K562 (cell line): ENCODE measurements at regions not wholly inside any gene's neighbourhood (a gene's known extent, or its start where the extent isn't known, plus 50 kb on each side); places are given as distances from the start of the nearest gene placed in this dataset.

Experiments
- ATAC-seq: fragments of 200-7000 bp; cut with Tn5 transposase; 3 replicates; pipeline ENCODE4 v1.9.1; 2020; ENCODE audit warnings: moderate library complexity
- BruUV-seq: library from RNA; stranded (reverse); fragments of 400-500 nt; replicated peaks from 2 replicates; lab custom pipeline; 2021; lab: Mats Ljungman, UMichigan
- CTCF ChIA-PET: fragments of 300-600 bp; formaldehyde crosslinking; extraction: SDS; loops from one replicate; lab custom pipeline; 2021; ENCODE audit warnings: low intra/inter-chr PET ratio; lab: Yijun Ruan, JAX
- POLR2A ChIA-PET: fragments of 300-600, 350-650 bp; sonication (Branson Sonifier 250); formaldehyde crosslinking; extraction: SDS; loops from one replicate; lab custom pipeline; 2021; ENCODE audit warnings: antibody characterized with exemption, inconsistent platforms; lab: Yijun Ruan, JAX
- DNase-seq, 4 experiments: peaks; one replicate each; pipeline versions ENCODE4 v3.0.0 to v3.0.0-alpha.2; 2011 to 2018; ENCODE audit warnings: low spot score in 3 of 4, mixed read lengths in 3 of 4; ENCODE audit errors: extremely low read depth in 1 of 4
- FAIRE-seq: peaks from 2 replicates; lab custom pipeline; 2011; peaks lifted over from hg19 to GRCh38; lab: Jason Lieb, UNC
- H2AFZ ChIP-seq: 2 replicates; pipeline ENCODE4 v1.6.0; 2011; ENCODE audit warnings: low read depth, low read length, control low read depth, inconsistent platforms
- H3K27ac ChIP-seq: fragments of 200-600 bp; 3 replicates; pipeline ENCODE4 v1.8.0; 2011; ENCODE audit warnings: low read depth, mild to moderate bottlenecking, control low read depth, inconsistent platforms, low read length, moderate library complexity, mixed read lengths; ENCODE audit errors: extremely low read depth
- H3K27me3 ChIP-seq, 2 experiments: fragments of 300-600 bp in 1 of 2; 2 replicates in 1 of 2; 3 replicates in 1 of 2; pipeline versions ENCODE4 v1.6.0 to v1.8.0; 2011; ENCODE audit warnings: inconsistent platforms in 2 of 2, low read length in 2 of 2, mild to moderate bottlenecking in 1 of 2, mixed read lengths in 1 of 2, moderate library complexity in 1 of 2; ENCODE audit not compliant: control insufficient read depth in 2 of 2, insufficient read depth in 2 of 2
- H3K36me3 ChIP-seq: fragments of 300-600 bp; 3 replicates; pipeline ENCODE4 v1.8.0; 2011; ENCODE audit warnings: mild to moderate bottlenecking, low read length, inconsistent platforms; ENCODE audit not compliant: control insufficient read depth, insufficient read depth
- H3K4me1 ChIP-seq, 2 experiments: fragments of 200-600 bp in 1 of 2; replicated peaks in 1 of 2; 2 replicates in 1 of 2; 3 replicates in 1 of 2; pipeline versions ENCODE4 v1.5.1 to v1.8.0; 2011; ENCODE audit warnings: inconsistent platforms in 2 of 2, low read length in 2 of 2, mild to moderate bottlenecking in 1 of 2, mixed read lengths in 1 of 2, moderate library complexity in 1 of 2; ENCODE audit not compliant: control insufficient read depth in 2 of 2, insufficient read depth in 2 of 2
- H3K4me2 ChIP-seq: 2 replicates; pipeline ENCODE4 v1.6.1; 2011; ENCODE audit warnings: low read length, control low read depth, inconsistent platforms, mixed read lengths; ENCODE audit not compliant: insufficient read depth
- H3K4me3 ChIP-seq: fragments of 200-600 bp; sonication (generic), shearing (Covaris generic); 2 replicates; pipeline ENCODE4 v1.5.1; 2016; ENCODE audit warnings: control low read depth, inconsistent platforms
- H3K79me2 ChIP-seq: fragments of 200-600 bp; 3 replicates; pipeline ENCODE4 v1.8.0; 2011; ENCODE audit warnings: low read length, inconsistent platforms; ENCODE audit not compliant: control insufficient read depth, insufficient read depth
- H3K9ac ChIP-seq, 2 experiments: 2 replicates each; pipeline versions ENCODE4 v1.6.0 to v1.6.1; 2011; ENCODE audit warnings: low read depth in 2 of 2, low read length in 2 of 2, control low read depth in 1 of 2, inconsistent platforms in 1 of 2, mild to moderate bottlenecking in 1 of 2, mixed read lengths in 1 of 2; ENCODE audit not compliant: insufficient read depth in 1 of 2
- H3K9me1 ChIP-seq: one replicate; pipeline ENCODE4 v1.6.0; 2011; ENCODE audit warnings: inconsistent platforms, mild to moderate bottlenecking, low read length, moderate library complexity; ENCODE audit not compliant: control insufficient read depth, insufficient read depth
- H3K9me3 ChIP-seq: replicated peaks from 2 replicates; pipeline ENCODE4 v1.5.1; 2011; ENCODE audit warnings: low read depth, low read length, inconsistent platforms; ENCODE audit not compliant: control insufficient read depth, insufficient read depth
- H4K20me1 ChIP-seq: replicated peaks from 2 replicates; pipeline ENCODE4 v1.6.1; 2011; ENCODE audit warnings: low read length, inconsistent platforms, mixed read lengths; ENCODE audit not compliant: control insufficient read depth, insufficient read depth
- BDP1 ChIP-seq: IDR thresholded peaks from 3 replicates; pipeline ENCODE4 v1.6.1; 2011; ENCODE audit not compliant: insufficient read length, insufficient read depth
- COPS2 ChIP-seq: fragments of 450-650 bp; conservative IDR thresholded peaks from 2 replicates; pipeline ENCODE4 v1.6.1; 2016; ENCODE audit warnings: mild to moderate bottlenecking, moderate library complexity
- DPF2 ChIP-seq: fragments of 450-650 bp; IDR thresholded peaks from 2 replicates; pipeline ENCODE4 v1.6.1; 2016
- HSF4 ChIP-seq: fragments of 250-450 bp; sonication (Bioruptor Pico); IDR thresholded peaks from 2 replicates; pipeline ENCODE4 v2.1.2; 2022; ENCODE audit warnings: mild to moderate bottlenecking, moderate library complexity, borderline replicate concordance
- MEF2A ChIP-seq: IDR thresholded peaks from 2 replicates; pipeline ENCODE4 v1.6.1; 2011; ENCODE audit warnings: low read depth, mild to moderate bottlenecking, low read length, moderate library complexity; ENCODE audit not compliant: control insufficient read depth
- NFIX ChIP-seq: fragments of 250-450 bp; sonication (Bioruptor Pico); IDR thresholded peaks from 2 replicates; pipeline ENCODE4 v1.4.0; 2020; ENCODE audit warnings: low read depth, mild to moderate bottlenecking, moderate library complexity
- NR2C1 ChIP-seq, 2 experiments: fragments of 450-650 bp; IDR thresholded peaks; 2 replicates each; pipeline ENCODE4 v1.6.1; 2017; ENCODE audit warnings: mild to moderate bottlenecking in 2 of 2, antibody characterized with exemption in 1 of 2, inconsistent platforms in 1 of 2, missing compliant biosample characterization in 1 of 2, missing genetic modification characterization in 1 of 2
- PML ChIP-seq: IDR thresholded peaks from 2 replicates; pipeline ENCODE4 v1.6.1; 2012; ENCODE audit warnings: low read length, inconsistent platforms
- POLR2AphosphoS2 ChIP-seq: IDR thresholded peaks from 2 replicates; pipeline ENCODE4 v1.6.1; 2012; ENCODE audit warnings: low read length, improper control_type of control experiment
- PURB ChIP-seq: sonication (generic); formaldehyde crosslinking; IDR thresholded peaks from 2 replicates; pipeline ENCODE4 v1.9.0; 2021; ENCODE audit warnings: low read depth, mild to moderate bottlenecking, missing genetic modification reagents
- RB1 ChIP-seq: fragments of 450-650 bp; IDR thresholded peaks from 2 replicates; pipeline ENCODE4 v1.6.1; 2017; ENCODE audit warnings: low read depth, mild to moderate bottlenecking
- SP1 ChIP-seq: sonication (generic); formaldehyde crosslinking; IDR thresholded peaks from 2 replicates; pipeline ENCODE4 v1.8.1; 2022; ENCODE audit warnings: mild to moderate bottlenecking, missing genetic modification reagents
- ZNF444 ChIP-seq: fragments of 250-450 bp; sonication (Bioruptor Pico); IDR thresholded peaks from 2 replicates; pipeline ENCODE4 v1.4.0; 2020; ENCODE audit warnings: mild to moderate bottlenecking, moderate library complexity
- ZNF830 ChIP-seq: fragments of 250-450 bp; sonication (Bioruptor Pico); IDR thresholded peaks from 2 replicates; pipeline ENCODE4 v1.5.0; 2021; ENCODE audit warnings: mild to moderate bottlenecking
- WGBS: fragments of 100-300 bp; shearing (Covaris generic); methylation state at CpG from one replicate; pipeline ENCODE4 v1.1.6; 2016; ENCODE audit warnings: low coverage, mixed read lengths; ENCODE audit not compliant: insufficient coverage; ENCODE audit errors: missing lambda C conversion rate; 5-methylcytosine and 5-hydroxymethylcytosine counted together
- in situ Hi-C: fragments of 300-500 bp; cut with MboI; formaldehyde crosslinking; loops from 4 replicates; pipeline ENCODE4 v1.15.0; 2018; ENCODE audit warnings: inconsistent platforms, mixed read lengths
- intact Hi-C: fragments of 100-400 bp; cut with micrococcal nuclease; formaldehyde crosslinking; loops from 2 replicates; pipeline ENCODE4 v1.14.2; 2022
- TF ChIP-seq, protein P1 (sequence below), 2 experiments: fragments of 450-650 bp in 1 of 2; sonication (generic) in 1 of 2; formaldehyde crosslinking; conservative IDR thresholded peaks; 2 replicates each; pipeline versions ENCODE4 v1.4.0 to v1.8.1; 2020 to 2022; ENCODE audit warnings: mild to moderate bottlenecking in 1 of 2, missing genetic modification reagents in 1 of 2
- TF ChIP-seq, protein P2 (sequence below): sonication (generic); formaldehyde crosslinking; IDR thresholded peaks from 2 replicates; pipeline ENCODE4 v1.8.0; 2022; ENCODE audit warnings: missing genetic modification reagents, mild to moderate bottlenecking, borderline replicate concordance

- H3K9me1 ChIP-seq = no peaks in the 10 kb centered on the region
- no peak overlapping the region for H3K27ac ChIP-seq
- no peak overlapping the region for H3K4me2 ChIP-seq
- no peaks in the 10 kb centered on the region for H3K27me3 ChIP-seq
- DNase-seq = no peak
- H3K9ac ChIP-seq = no peak overlapping the region
- TF ChIP-seq ZNF444 (CRISPR knock-in tag) (no peak), BDP1 (no peak), COPS2 (no peak), PURB (CRISPR knock-in tag) (no peak), SP1 (CRISPR knock-in tag) (no peak)
- TF ChIP-seq, protein P1, sequence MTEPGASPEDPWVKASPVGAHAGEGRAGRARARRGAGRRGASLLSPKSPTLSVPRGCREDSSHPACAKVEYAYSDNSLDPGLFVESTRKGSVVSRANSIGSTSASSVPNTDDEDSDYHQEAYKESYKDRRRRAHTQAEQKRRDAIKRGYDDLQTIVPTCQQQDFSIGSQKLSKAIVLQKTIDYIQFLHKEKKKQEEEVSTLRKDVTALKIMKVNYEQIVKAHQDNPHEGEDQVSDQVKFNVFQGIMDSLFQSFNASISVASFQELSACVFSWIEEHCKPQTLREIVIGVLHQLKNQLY (CRISPR knock-in tag; conservative IDR thresholded peaks at IDR 0.05) = no peak
- no peak for FAIRE-seq
- 96% methylated on average over 4 of the region's 4 CpGs for whole genome bisulfite sequencing
- CTCF ChIA-PET = no interaction called here
- H3K9me3 ChIP-seq = no peaks in the 10 kb centered on the region
- intact Hi-C loops (no loop called here), in situ Hi-C loops (no loop called here)
- H3K4me3 ChIP-seq = no peak overlapping the region
- H4K20me1 ChIP-seq = no peaks in the 10 kb centered on the region
- POLR2A ChIA-PET = no interaction called here
- no peaks in the 10 kb centered on the region; a peak in 1 of 5 replicates for H3K4me1 ChIP-seq
- no peak for ATAC-seq
- no peak overlapping the region for H2AFZ ChIP-seq
- H3K79me2 ChIP-seq = no peaks in the 10 kb centered on the region
- BruUV-seq = no TSS peak
- peaks cover 4% of the 10 kb centered on the region; the same call in 1 of the 3 replicates for H3K36me3 ChIP-seq
These were observed 1005.6 kb downstream of the TBC1D22A start for GRCh38 chr22:47768027-47768426.

DNA sequence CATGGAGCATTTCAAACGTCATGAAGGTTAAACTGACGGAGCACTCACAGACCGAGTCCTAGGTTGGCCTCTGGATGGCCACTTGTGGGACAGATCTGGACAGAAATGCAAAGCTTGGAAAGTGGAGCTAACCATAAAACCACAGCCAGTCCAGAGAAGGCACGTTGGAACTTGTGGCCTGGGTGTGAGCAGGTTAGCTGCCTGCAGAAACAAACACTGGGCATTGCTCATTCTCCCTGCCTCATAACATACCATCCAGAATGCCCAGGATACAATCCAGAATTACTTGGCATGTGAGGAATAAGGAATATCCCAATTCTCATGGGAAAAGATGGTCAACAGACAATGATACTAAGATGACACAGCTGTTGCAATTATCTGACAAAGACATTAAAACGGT, 1005.0 kb downstream of the TBC1D22A start:
- Histone ChIP-seq H3K27ac (no peak overlapping the region), H3K9me1 (no peaks in the 10 kb centered on the region), H3K4me3 (no peak overlapping the region), H3K79me2 (no peaks in the 10 kb centered on the region), H3K27me3 (no peaks in the 10 kb centered on the region), H3K4me2 (no peak overlapping the region), H3K9ac (no peak overlapping the region), H3K4me1 (no peaks in the 10 kb centered on the region; a peak in 1 of 5 replicates), H3K36me3 (peaks cover 4% of the 10 kb centered on the region; the same call in 1 of the 3 replicates), H4K20me1 (no peaks in the 10 kb centered on the region), H2AFZ (no peak overlapping the region), H3K9me3 (no peaks in the 10 kb centered on the region)
- BruUV-seq = no TSS peak
- FAIRE-seq (no peak), DNase-seq (no peak), ATAC-seq (no peak)
- in situ Hi-C loops = no loop called here
- ChIA-PET CTCF (no interaction called here), POLR2A (no interaction called here)
- WGBS = 68% methylated on average over 5 of the region's 5 CpGs
- intact Hi-C loops = no loop called here
- TF ChIP-seq PML (no peak), NFIX (CRISPR knock-in tag) (no peak), RB1 (no peak), MEF2A (no peak), HSF4 (CRISPR knock-in tag) (no peak), DPF2 (no peak), ZNF830 (no peak), POLR2AphosphoS2 (no peak), NR2C1 (IDR thresholded peaks at IDR 0.05) (no peak), NR2C1 (tag; IDR thresholded peaks at IDR 0.05) (no peak)
- TF ChIP-seq, protein P2, sequence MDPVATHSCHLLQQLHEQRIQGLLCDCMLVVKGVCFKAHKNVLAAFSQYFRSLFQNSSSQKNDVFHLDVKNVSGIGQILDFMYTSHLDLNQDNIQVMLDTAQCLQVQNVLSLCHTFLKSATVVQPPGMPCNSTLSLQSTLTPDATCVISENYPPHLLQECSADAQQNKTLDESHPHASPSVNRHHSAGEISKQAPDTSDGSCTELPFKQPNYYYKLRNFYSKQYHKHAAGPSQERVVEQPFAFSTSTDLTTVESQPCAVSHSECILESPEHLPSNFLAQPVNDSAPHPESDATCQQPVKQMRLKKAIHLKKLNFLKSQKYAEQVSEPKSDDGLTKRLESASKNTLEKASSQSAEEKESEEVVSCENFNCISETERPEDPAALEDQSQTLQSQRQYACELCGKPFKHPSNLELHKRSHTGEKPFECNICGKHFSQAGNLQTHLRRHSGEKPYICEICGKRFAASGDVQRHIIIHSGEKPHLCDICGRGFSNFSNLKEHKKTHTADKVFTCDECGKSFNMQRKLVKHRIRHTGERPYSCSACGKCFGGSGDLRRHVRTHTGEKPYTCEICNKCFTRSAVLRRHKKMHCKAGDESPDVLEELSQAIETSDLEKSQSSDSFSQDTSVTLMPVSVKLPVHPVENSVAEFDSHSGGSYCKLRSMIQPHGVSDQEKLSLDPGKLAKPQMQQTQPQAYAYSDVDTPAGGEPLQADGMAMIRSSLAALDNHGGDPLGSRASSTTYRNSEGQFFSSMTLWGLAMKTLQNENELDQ (CRISPR knock-in tag) = no peak
